Heart left ventricle (tissue), 16 donors: ENCODE measurements at regions not wholly inside any gene's neighbourhood (a gene's known extent, or its start where the extent isn't known, plus 50 kb on each side); places are given as distances from the start of the nearest gene placed in this dataset.
"Not testable (repeated sequence)": the region's sequence is repeated elsewhere in the genome, so short reads cannot be mapped to it uniquely, and the experiment has no call there.

Experiments used
- ATAC-seq, 4 donors: fragments of 200-7000 bp; cut with Tn5 transposase; one replicate each; pipeline ENCODE4 v1.9.1; 2020 to 2022; ENCODE audit warnings: moderate library complexity in 4 of 4, mild to moderate bottlenecking in 3 of 4, moderate number of reproducible peaks in 1 of 4
- DNase-seq, 5 donors: peaks; one replicate each; pipeline ENCODE4 v3.0.0-alpha.2; 2020
- H3K27ac ChIP-seq, 12 donors: fragments of 200-600 bp; sonication (generic) in 4 of 12; one replicate each; pipeline versions ENCODE4 v1.5.0 to v1.8.0; 2016 to 2022; ENCODE audit warnings: mild to moderate bottlenecking in 2 of 12
- H3K27me3 ChIP-seq, 9 donors: fragments of 200-600 bp; sonication (generic) in 2 of 9; one replicate each; pipeline versions ENCODE4 v1.5.1 to v1.8.0; 2016 to 2022; ENCODE audit warnings: mild to moderate bottlenecking in 3 of 9
- H3K36me3 ChIP-seq, 9 donors: fragments of 200-600 bp; sonication (generic) in 2 of 9; one replicate each; pipeline versions ENCODE4 v1.5.0 to v1.8.0; 2018 to 2022; ENCODE audit warnings: mild to moderate bottlenecking in 2 of 9
- H3K4me1 ChIP-seq, 12 donors: fragments of 200-600 bp; sonication (generic) in 4 of 12; one replicate each; pipeline versions ENCODE4 v1.5.0 to v1.8.0; 2016 to 2022; ENCODE audit warnings: mild to moderate bottlenecking in 3 of 12
- H3K4me3 ChIP-seq, 12 donors: fragments of 200-600 bp; sonication (generic) in 4 of 12; one replicate each; pipeline versions ENCODE4 v1.5.0 to v1.8.0; 2017 to 2022; ENCODE audit warnings: mild to moderate bottlenecking in 9 of 12, moderate library complexity in 4 of 12
- H3K9me3 ChIP-seq, 12 donors: fragments of 200-600 bp; sonication (generic) in 4 of 12; one replicate each; pipeline versions ENCODE4 v1.5.0 to v1.8.0; 2016 to 2022; ENCODE audit warnings: mild to moderate bottlenecking in 1 of 12
- POLR2A ChIP-seq, 2 donors: fragments of 450-650 bp; IDR thresholded peaks; one replicate each; pipeline ENCODE4 v1.6.1; 2017; ENCODE audit warnings: antibody characterized with exemption in 2 of 2, mild to moderate bottlenecking in 2 of 2, moderate library complexity in 2 of 2
- WGBS, 4 donors: extraction: QIAGEN DNeasy Blood & Tissue Kit in 2 of 4; methylation state at CpG; one replicate each; pipeline versions ENCODE4 v1.1.5 to v1.1.7; 2013 to 2018; 5-methylcytosine and 5-hydroxymethylcytosine counted together
- intact Hi-C, 10 donors: fragments of 100-400 bp; cut with DNase I; formaldehyde crosslinking; loops; one replicate each; pipeline versions ENCODE4 v1.11.1 to v1.14.2; 2022
- TF ChIP-seq, protein P1 (sequence below), 12 donors: fragments of 200-600 bp; sonication (generic) in 4 of 12; IDR thresholded peaks; one replicate each; pipeline versions ENCODE4 v1.5.0 to v1.8.0; 2018 to 2022; ENCODE audit warnings: antibody characterized with exemption in 12 of 12, mild to moderate bottlenecking in 5 of 12
- donor health status: ischemic (EF 13 %, LVEDD 7.1; RV severe dilation, severe dysfunction).
- donor health status: healthy with polysubstance abuse.
- donor health status: DM: no; HTN: yes; CAD: no.
- donor health status: DM: no; HTN: no; CAD: no.
- donor health status: ischemic (EF 25% LVEDD 6.9; RV normal size, moderate dysfunction).
- donor health status: ischemic (EF 25% LVEDD 5.7; RV mildly dilated, moderate dysfunction).
- donor health status: healthy.
- donor health status: DM: yes; HTN: yes; CAD: no.
- donor health status: ischemic (EF 35%, LVEDD 5.7; RV mildly dilated, moderate dysfunction).
- donor health status: nonischemic (EF 11% LVEDD 7.7; RV severe dilation, severe dysfunction).
- donor health status: DM: yes; HTN: yes; CAD: no.
- donor health status: PGD.
- donor health status: ischemic (EF 29% LVEDD 5.4; RV normal size, mild dysfunction).
- donor health status: nonischemic (EF 23%, LVEDD 6.1; RV moderate dilation, normal function).

- Histone ChIP-seq H3K36me3 (no peaks in the 10 kb centered on the region), H3K27me3 (no peaks in the 10 kb centered on the region), H3K9me3 (no peaks in the 10 kb centered on the region), H3K4me1 (no peaks in the 10 kb centered on the region), H3K4me3 (no peak overlapping the region), H3K27ac (no peak overlapping the region)
- no peak for DNase-seq
- WGBS, 4 donors, result 81 to 87% (median 83%) methylated on average over 3 of the region's 3 CpGs
- intact Hi-C loops, result no loop called here
- no peak for TF ChIP-seq POLR2A (IDR thresholded peaks at IDR 0.05)
- TF ChIP-seq, protein P1, sequence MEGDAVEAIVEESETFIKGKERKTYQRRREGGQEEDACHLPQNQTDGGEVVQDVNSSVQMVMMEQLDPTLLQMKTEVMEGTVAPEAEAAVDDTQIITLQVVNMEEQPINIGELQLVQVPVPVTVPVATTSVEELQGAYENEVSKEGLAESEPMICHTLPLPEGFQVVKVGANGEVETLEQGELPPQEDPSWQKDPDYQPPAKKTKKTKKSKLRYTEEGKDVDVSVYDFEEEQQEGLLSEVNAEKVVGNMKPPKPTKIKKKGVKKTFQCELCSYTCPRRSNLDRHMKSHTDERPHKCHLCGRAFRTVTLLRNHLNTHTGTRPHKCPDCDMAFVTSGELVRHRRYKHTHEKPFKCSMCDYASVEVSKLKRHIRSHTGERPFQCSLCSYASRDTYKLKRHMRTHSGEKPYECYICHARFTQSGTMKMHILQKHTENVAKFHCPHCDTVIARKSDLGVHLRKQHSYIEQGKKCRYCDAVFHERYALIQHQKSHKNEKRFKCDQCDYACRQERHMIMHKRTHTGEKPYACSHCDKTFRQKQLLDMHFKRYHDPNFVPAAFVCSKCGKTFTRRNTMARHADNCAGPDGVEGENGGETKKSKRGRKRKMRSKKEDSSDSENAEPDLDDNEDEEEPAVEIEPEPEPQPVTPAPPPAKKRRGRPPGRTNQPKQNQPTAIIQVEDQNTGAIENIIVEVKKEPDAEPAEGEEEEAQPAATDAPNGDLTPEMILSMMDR (IDR thresholded peaks at IDR 0.05), result no peak
- ATAC-seq, result no peak
Measured at GRCh38 chr10:55747244-55747643, 613.8 kb downstream of the ZWINT start.

- DNase-seq, result no peak
- TF ChIP-seq, protein P1 (IDR thresholded peaks at IDR 0.05), result no peak
- TF ChIP-seq POLR2A (IDR thresholded peaks at IDR 0.05), result no peak
- H3K27ac ChIP-seq, result no peak overlapping the region
- no peaks in the 10 kb centered on the region for H3K4me1 ChIP-seq
- no peaks in the 10 kb centered on the region for H3K27me3 ChIP-seq
- no peaks in the 10 kb centered on the region for H3K9me3 ChIP-seq
- H3K4me3 ChIP-seq, result no peak overlapping the region
- ATAC-seq, result no peak
- 49 to 57% (median 53%) methylated on average over 1 of the region's 1 CpG for WGBS, 4 donors
- intact Hi-C loops, result no loop called here
- no peaks in the 10 kb centered on the region for H3K36me3 ChIP-seq
Measured at GRCh38 chr10:55746002-55746401, 615.1 kb downstream of the ZWINT start.

- no peak overlapping the region for H3K4me3 ChIP-seq
- no peak for DNase-seq
- no peak overlapping the region for H3K27ac ChIP-seq
- no peaks in the 10 kb centered on the region for H3K4me1 ChIP-seq
- no peaks in the 10 kb centered on the region for H3K27me3 ChIP-seq
- TF ChIP-seq, protein P1 (IDR thresholded peaks at IDR 0.05), result no peak
- TF ChIP-seq POLR2A (IDR thresholded peaks at IDR 0.05), result no peak
- H3K36me3 ChIP-seq, result no peaks in the 10 kb centered on the region
- no peaks in the 10 kb centered on the region for H3K9me3 ChIP-seq
- WGBS, 4 donors, result 71 to 81% (median 77%) methylated on average over 2 of the region's 2 CpGs
- intact Hi-C loops, result no loop called here
- no peak for ATAC-seq
Measured at GRCh38 chr10:55742487-55742886, 618.6 kb downstream of the ZWINT start.

- ATAC-seq, H3K9me3 ChIP-seq, H3K27me3 ChIP-seq, H3K27ac ChIP-seq, intact Hi-C loops, H3K4me1 ChIP-seq, H3K36me3 ChIP-seq, DNase-seq, H3K4me3 ChIP-seq: not testable (repeated sequence)
- 14 to 36% (median 24%) methylated on average over 1 to 2 of the region's 2 CpGs for WGBS, 4 donors
- TF ChIP-seq, protein P1 (IDR thresholded peaks at IDR 0.05), result peak in 4 of 12 donors; percentile 12 to 47 (median 28)
Measured at GRCh38 chr10:55740767-55741166, 620.3 kb downstream of the ZWINT start.
